GM23338 (cell line): ENCODE measurements at regions not wholly inside any gene's neighbourhood (a gene's known extent, or its start where the extent isn't known, plus 50 kb on each side); places are given as distances from the start of the nearest gene placed in this dataset.

ENCODE experiments used
- ATAC-seq: fragments of 200-7000 bp; cut with Tn5 transposase; 3 replicates; pipeline ENCODE4 v1.9.1; 2020
- DNase-seq: peaks from one replicate; pipeline ENCODE4 v3.0.0-alpha.2; 2015; ENCODE audit warnings: low spot score
- H2AFZ ChIP-seq: fragments of 200-600 bp; sonication (generic); 2 replicates; pipeline ENCODE4 v1.8.0; 2016; ENCODE audit warnings: antibody characterized with exemption, mild to moderate bottlenecking, moderate library complexity
- H3F3A ChIP-seq: fragments of 200-600 bp; sonication (generic); replicated peaks from 2 replicates; pipeline ENCODE4 v1.8.0; 2017; ENCODE audit warnings: antibody characterized with exemption, mixed run types, low read depth
- H3K27ac ChIP-seq: fragments of 200-600 bp; sonication (generic); 2 replicates; pipeline ENCODE4 v1.6.1; 2016; ENCODE audit warnings: low read depth
- H3K27me3 ChIP-seq: fragments of 200-600 bp; sonication (generic); 2 replicates; pipeline ENCODE4 v1.8.0; 2016; ENCODE audit warnings: mild to moderate bottlenecking, mixed run types, moderate library complexity; ENCODE audit not compliant: insufficient read depth
- H3K36me3 ChIP-seq: fragments of 200-600 bp; sonication (generic); 2 replicates; pipeline ENCODE4 v1.8.0; 2016; ENCODE audit warnings: mild to moderate bottlenecking; ENCODE audit not compliant: insufficient read depth
- H3K4me1 ChIP-seq: fragments of 200-600 bp; sonication (generic); 2 replicates; pipeline ENCODE4 v1.8.0; 2016; ENCODE audit warnings: mild to moderate bottlenecking, moderate library complexity; ENCODE audit not compliant: insufficient read depth
- H3K4me2 ChIP-seq: fragments of 200-600 bp; sonication (generic); 2 replicates; pipeline ENCODE4 v1.7.1; 2017; ENCODE audit warnings: mixed run types
- H3K4me3 ChIP-seq: fragments of 200-600 bp; sonication (generic); 2 replicates; pipeline ENCODE4 v1.6.1; 2016; ENCODE audit warnings: mixed run types
- H3K79me2 ChIP-seq: fragments of 200-600 bp; sonication (generic); replicated peaks from 2 replicates; pipeline ENCODE4 v1.8.0; 2017; ENCODE audit warnings: mild to moderate bottlenecking; ENCODE audit not compliant: insufficient read depth
- H3K9me2 ChIP-seq: fragments of 200-600 bp; sonication (generic); 2 replicates; pipeline ENCODE4 v1.8.0; 2017; ENCODE audit not compliant: insufficient read depth
- H4K20me1 ChIP-seq: fragments of 200-600 bp; sonication (generic); replicated peaks from 2 replicates; pipeline ENCODE4 v1.8.0; 2017; ENCODE audit warnings: mild to moderate bottlenecking; ENCODE audit not compliant: insufficient read depth
- H3K27ac Mint-ChIP-seq: 2 replicates; pipeline ENCODE4 v1.8.0; 2020; ENCODE audit warnings: inconsistent platforms, mild to moderate bottlenecking, moderate library complexity, mixed read lengths
- H3K27me3 Mint-ChIP-seq: 3 replicates; pipeline ENCODE4 v1.8.0; 2022; ENCODE audit warnings: low read depth, mild to moderate bottlenecking, moderate library complexity, mixed read lengths, inconsistent platforms; ENCODE audit not compliant: insufficient read depth, poor library complexity
- H3K36me3 Mint-ChIP-seq: 3 replicates; pipeline ENCODE4 v1.8.0; 2021; ENCODE audit warnings: low read depth, mild to moderate bottlenecking, inconsistent platforms, moderate library complexity, mixed read lengths
- H3K4me1 Mint-ChIP-seq: 3 replicates; pipeline ENCODE4 v1.8.0; 2020; ENCODE audit warnings: mild to moderate bottlenecking, inconsistent platforms, mixed read lengths
- H3K4me3 Mint-ChIP-seq: 3 replicates; pipeline ENCODE4 v1.8.0; 2021; ENCODE audit warnings: moderate library complexity, mild to moderate bottlenecking, inconsistent platforms, mixed read lengths
- H3K9me3 Mint-ChIP-seq: 3 replicates; pipeline ENCODE4 v1.8.0; 2020; ENCODE audit warnings: moderate library complexity, mild to moderate bottlenecking, inconsistent platforms, mixed read lengths
- CREB1 ChIP-seq: fragments of 250-450 bp; sonication (Bioruptor Pico); IDR thresholded peaks from 2 replicates; pipeline ENCODE4 v1.5.0; 2020; ENCODE audit warnings: low read depth, mild to moderate bottlenecking, moderate library complexity
- ETS1 ChIP-seq: IDR thresholded peaks from 2 replicates; pipeline ENCODE4 v1.6.1; 2016; ENCODE audit warnings: antibody characterized with exemption
- EZH2 ChIP-seq: fragments of 200-600 bp; sonication (generic); IDR thresholded peaks from one replicate; pipeline ENCODE4 v1.8.0; 2017; ENCODE audit warnings: antibody characterized with exemption, mild to moderate bottlenecking, low read depth; ENCODE audit not compliant: unreplicated experiment
- EZH2phosphoT487 ChIP-seq: fragments of 200-600 bp; sonication (generic); IDR thresholded peaks from one replicate; pipeline ENCODE4 v1.8.1; 2018; ENCODE audit warnings: antibody characterized with exemption; ENCODE audit not compliant: unreplicated experiment
- JUNB ChIP-seq: IDR thresholded peaks from one replicate; pipeline ENCODE4 v1.6.1; 2016; ENCODE audit warnings: antibody characterized with exemption; ENCODE audit not compliant: unreplicated experiment
- NANOG ChIP-seq: IDR thresholded peaks from 2 replicates; pipeline ENCODE4 v1.6.1; 2016; ENCODE audit warnings: antibody characterized with exemption, borderline replicate concordance
- POLR2AphosphoS5 ChIP-seq: IDR thresholded peaks from 2 replicates; pipeline ENCODE4 v1.6.1; 2016; ENCODE audit warnings: antibody characterized with exemption, low read depth
- REST ChIP-seq: IDR thresholded peaks from one replicate; pipeline ENCODE4 v1.6.1; 2018; ENCODE audit warnings: antibody characterized with exemption; ENCODE audit not compliant: unreplicated experiment
- STAT1 ChIP-seq: IDR thresholded peaks from one replicate; pipeline ENCODE4 v1.6.1; 2016; ENCODE audit warnings: antibody characterized with exemption; ENCODE audit not compliant: unreplicated experiment
- ZNF114 ChIP-seq: fragments of 250-450 bp; sonication (Bioruptor Pico); IDR thresholded peaks from 2 replicates; pipeline ENCODE4 v1.5.0; 2020; ENCODE audit warnings: mild to moderate bottlenecking, moderate library complexity
- ZNF331 ChIP-seq: fragments of 250-450 bp; sonication (Bioruptor Pico); IDR thresholded peaks from 2 replicates; pipeline ENCODE4 v1.5.0; 2020; ENCODE audit warnings: low read depth, mild to moderate bottlenecking, moderate library complexity
- ZNF462 ChIP-seq: fragments of 250-450 bp; sonication (Bioruptor Pico); IDR thresholded peaks from 2 replicates; pipeline ENCODE4 v1.5.0; 2020; ENCODE audit warnings: mild to moderate bottlenecking, moderate library complexity
- TF ChIP-seq, protein P1 (sequence below), 2 experiments: fragments of 200-600 bp in 1 of 2; sonication (generic) in 1 of 2; conservative IDR thresholded peaks; 2 replicates each; pipeline versions ENCODE4 v1.5.1 to v1.6.1; 2016 to 2017; ENCODE audit warnings: antibody characterized with exemption in 2 of 2, low read depth in 2 of 2, mild to moderate bottlenecking in 2 of 2, moderate library complexity in 1 of 2

DNA sequence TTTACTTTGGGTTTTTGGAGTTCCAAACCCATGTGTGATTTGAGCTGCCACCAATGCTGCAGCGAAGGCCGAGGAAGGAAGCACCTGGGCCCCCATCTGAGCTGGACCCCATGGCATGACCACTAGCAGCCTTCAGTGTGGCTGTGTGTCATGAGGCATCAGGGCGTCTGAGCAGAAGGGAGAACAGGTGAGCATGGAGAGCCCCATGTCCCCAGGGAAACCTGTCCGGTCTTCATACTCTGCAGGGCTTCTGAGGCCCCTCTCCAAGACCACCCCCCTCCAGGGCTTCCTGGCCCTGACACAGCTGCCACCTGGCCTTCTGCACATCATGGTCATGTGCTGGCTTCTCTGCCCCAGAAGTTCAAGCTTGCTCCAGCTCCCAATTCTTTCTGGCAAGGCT, 169.1 kb upstream of the CST7 start:
- no peaks in the 10 kb centered on the region for H3K4me1 ChIP-seq
- no peaks in the 10 kb centered on the region for H3K4me1 Mint-ChIP-seq
- ATAC-seq = no peak
- no peak overlapping the region for H3K4me3 ChIP-seq
- no peaks in the 10 kb centered on the region for H3F3A ChIP-seq
- no peaks in the 10 kb centered on the region for H3K27me3 ChIP-seq
- peaks cover 2% of the 10 kb centered on the region for H3K27me3 Mint-ChIP-seq
- no peak for DNase-seq
- H3K9me2 ChIP-seq = no peaks in the 10 kb centered on the region
- no peak overlapping the region for H3K27ac ChIP-seq
- 0 out of 3 replicates have a peak, but pooled peaks cover 1% of the 10 kb centered on the region for H3K36me3 Mint-ChIP-seq
- H4K20me1 ChIP-seq = no peaks in the 10 kb centered on the region
- no peak for TF ChIP-seq REST
- TF ChIP-seq ZNF331 (CRISPR knock-in tag) = no peak
- TF ChIP-seq JUNB = no peak
- TF ChIP-seq ZNF114 (CRISPR knock-in tag) = no peak
- no peak for TF ChIP-seq NANOG
- no peak for TF ChIP-seq ETS1
- TF ChIP-seq ZNF462 = no peak
- TF ChIP-seq STAT1 = no peak
- TF ChIP-seq, protein P1, sequence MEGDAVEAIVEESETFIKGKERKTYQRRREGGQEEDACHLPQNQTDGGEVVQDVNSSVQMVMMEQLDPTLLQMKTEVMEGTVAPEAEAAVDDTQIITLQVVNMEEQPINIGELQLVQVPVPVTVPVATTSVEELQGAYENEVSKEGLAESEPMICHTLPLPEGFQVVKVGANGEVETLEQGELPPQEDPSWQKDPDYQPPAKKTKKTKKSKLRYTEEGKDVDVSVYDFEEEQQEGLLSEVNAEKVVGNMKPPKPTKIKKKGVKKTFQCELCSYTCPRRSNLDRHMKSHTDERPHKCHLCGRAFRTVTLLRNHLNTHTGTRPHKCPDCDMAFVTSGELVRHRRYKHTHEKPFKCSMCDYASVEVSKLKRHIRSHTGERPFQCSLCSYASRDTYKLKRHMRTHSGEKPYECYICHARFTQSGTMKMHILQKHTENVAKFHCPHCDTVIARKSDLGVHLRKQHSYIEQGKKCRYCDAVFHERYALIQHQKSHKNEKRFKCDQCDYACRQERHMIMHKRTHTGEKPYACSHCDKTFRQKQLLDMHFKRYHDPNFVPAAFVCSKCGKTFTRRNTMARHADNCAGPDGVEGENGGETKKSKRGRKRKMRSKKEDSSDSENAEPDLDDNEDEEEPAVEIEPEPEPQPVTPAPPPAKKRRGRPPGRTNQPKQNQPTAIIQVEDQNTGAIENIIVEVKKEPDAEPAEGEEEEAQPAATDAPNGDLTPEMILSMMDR (conservative IDR thresholded peaks at IDR 0.05; ENCODE audit: low read depth in 2 of 2) = no peak
- no peak for TF ChIP-seq EZH2
- no peak for TF ChIP-seq CREB1 (CRISPR knock-in tag)
- TF ChIP-seq EZH2phosphoT487 = no peak
- TF ChIP-seq POLR2AphosphoS5 = no peak
- H3K4me3 Mint-ChIP-seq = no peak overlapping the region
- H3K9me3 Mint-ChIP-seq = peaks cover 10% of the 10 kb centered on the region
- H3K4me2 ChIP-seq = no peak overlapping the region
- no peaks in the 10 kb centered on the region for H3K36me3 ChIP-seq
- no peak overlapping the region for H3K27ac Mint-ChIP-seq
- no peak overlapping the region for H2AFZ ChIP-seq
- no peaks in the 10 kb centered on the region for H3K79me2 ChIP-seq
